Activated CD8-positive, alpha-beta T cell treated with anti-CD3 and anti-CD28 coated beads for 36 hours (primary cell): ENCODE measurements at regions not wholly inside any gene's neighbourhood (a gene's known extent, or its start where the extent isn't known, plus 50 kb on each side); places are given as distances from the start of the nearest gene placed in this dataset.

Experiments
- ATAC-seq: fragments of 200-7000 bp; cut with Tn5 transposase; one replicate; pipeline ENCODE4 v1.10.0; 2021; ENCODE audit warnings: mild to moderate bottlenecking, moderate library complexity
- CTCF ChIA-PET: fragments of 350-600 bp; sonication (Branson Sonifier 250); formaldehyde crosslinking; loops from one replicate; lab custom pipeline; 2021; ENCODE audit warnings: antibody characterized with exemption; lab: Charles Lee
- POLR2A ChIA-PET: fragments of 350-600 bp; sonication (Branson Sonifier 250); formaldehyde crosslinking; loops from one replicate; lab custom pipeline; 2021; ENCODE audit warnings: antibody characterized with exemption; lab: Charles Lee
- DNase-seq: peaks from one replicate; pipeline ENCODE4 v3.0.0-alpha.2; 2020
- H3K27ac Mint-ChIP-seq: one replicate; pipeline ENCODE4 v1.8.0; 2021; ENCODE audit warnings: mild to moderate bottlenecking, mixed read lengths
- H3K27me3 Mint-ChIP-seq: one replicate; pipeline ENCODE4 v1.8.0; 2021; ENCODE audit warnings: mixed read lengths
- H3K36me3 Mint-ChIP-seq: one replicate; pipeline ENCODE4 v1.8.0; 2021; ENCODE audit warnings: low read depth, mixed read lengths
- H3K4me1 Mint-ChIP-seq: one replicate; pipeline ENCODE4 v1.8.0; 2021; ENCODE audit warnings: low read depth, mixed read lengths
- H3K4me3 Mint-ChIP-seq: one replicate; pipeline ENCODE4 v1.8.0; 2021; ENCODE audit warnings: mild to moderate bottlenecking, moderate library complexity, mixed read lengths
- H3K9me3 Mint-ChIP-seq: one replicate; pipeline ENCODE4 v1.8.0; 2021; ENCODE audit warnings: mixed read lengths
- intact Hi-C: fragments of 100-400 bp; cut with micrococcal nuclease; formaldehyde crosslinking; loops from one replicate; pipeline ENCODE4 v1.10.0; 2022
- TF ChIP-seq, protein P1 (sequence below): fragments of 200-600 bp; IDR thresholded peaks from one replicate; pipeline ENCODE4 v1.8.0; 2022; ENCODE audit warnings: antibody characterized with exemption, mild to moderate bottlenecking

DNA sequence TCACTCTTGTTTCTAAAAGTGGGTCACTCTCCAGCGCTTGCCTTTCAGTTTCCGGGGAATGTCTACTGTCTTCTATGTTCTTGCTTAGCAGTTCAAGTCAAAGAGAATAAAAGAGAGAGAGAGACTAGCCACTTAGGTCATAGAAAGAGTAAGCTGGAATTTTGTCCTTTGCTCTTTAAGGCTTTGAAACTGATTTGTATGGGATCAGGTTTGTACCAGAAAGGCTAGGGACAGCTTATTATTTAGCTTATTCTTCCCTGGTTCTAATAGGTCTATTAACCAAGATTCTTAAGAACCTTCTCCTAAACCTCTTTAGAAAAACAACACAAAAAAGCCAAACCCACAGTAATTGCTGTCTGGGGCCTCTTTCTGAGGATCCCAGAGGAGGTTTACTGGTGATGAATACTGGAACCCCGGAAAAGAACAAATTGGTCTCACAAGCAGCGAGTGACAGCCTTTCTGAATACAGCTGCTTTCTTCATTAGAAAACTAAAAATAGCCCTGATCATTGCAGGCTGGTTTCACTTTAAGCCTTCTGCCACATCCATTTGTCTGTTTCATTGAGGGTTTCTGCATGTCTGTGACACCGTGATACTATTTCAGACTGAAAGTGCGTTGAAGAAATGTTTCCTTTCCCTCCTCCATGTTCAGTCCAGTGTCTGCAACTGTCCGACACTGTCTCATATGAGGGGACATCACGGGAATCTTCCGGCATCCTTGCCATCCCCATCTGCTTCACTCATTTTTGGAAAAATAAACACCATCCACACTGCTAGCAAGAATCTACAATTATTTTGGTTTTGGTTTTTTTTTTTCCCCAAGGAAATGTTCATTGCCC lies 75.1 kb upstream of the ATXN1 start:
- H3K27me3 Mint-ChIP-seq = no peaks in the 10 kb centered on the region
- H3K36me3 Mint-ChIP-seq = no peaks in the 10 kb centered on the region
- H3K27ac Mint-ChIP-seq = peak overlapping the region; percentile 81
- ATAC-seq (peak; percentile 79), DNase-seq (peak; percentile 13)
- TF ChIP-seq, protein P1, sequence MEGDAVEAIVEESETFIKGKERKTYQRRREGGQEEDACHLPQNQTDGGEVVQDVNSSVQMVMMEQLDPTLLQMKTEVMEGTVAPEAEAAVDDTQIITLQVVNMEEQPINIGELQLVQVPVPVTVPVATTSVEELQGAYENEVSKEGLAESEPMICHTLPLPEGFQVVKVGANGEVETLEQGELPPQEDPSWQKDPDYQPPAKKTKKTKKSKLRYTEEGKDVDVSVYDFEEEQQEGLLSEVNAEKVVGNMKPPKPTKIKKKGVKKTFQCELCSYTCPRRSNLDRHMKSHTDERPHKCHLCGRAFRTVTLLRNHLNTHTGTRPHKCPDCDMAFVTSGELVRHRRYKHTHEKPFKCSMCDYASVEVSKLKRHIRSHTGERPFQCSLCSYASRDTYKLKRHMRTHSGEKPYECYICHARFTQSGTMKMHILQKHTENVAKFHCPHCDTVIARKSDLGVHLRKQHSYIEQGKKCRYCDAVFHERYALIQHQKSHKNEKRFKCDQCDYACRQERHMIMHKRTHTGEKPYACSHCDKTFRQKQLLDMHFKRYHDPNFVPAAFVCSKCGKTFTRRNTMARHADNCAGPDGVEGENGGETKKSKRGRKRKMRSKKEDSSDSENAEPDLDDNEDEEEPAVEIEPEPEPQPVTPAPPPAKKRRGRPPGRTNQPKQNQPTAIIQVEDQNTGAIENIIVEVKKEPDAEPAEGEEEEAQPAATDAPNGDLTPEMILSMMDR = no peak
- ChIA-PET POLR2A (interaction anchor here (0.7 kb wide), 1 partner anchor 115 kb away, joined by 3 read pairs; no protein-coding TSS in a partner anchor), CTCF (interaction anchor here (1.2 to 1.8 kb wide), 4 partner anchors 10 to 128 kb away, joined by 3 to 7 read pairs (median 4); no protein-coding TSS in a partner anchor)
- H3K4me3 Mint-ChIP-seq = peak overlapping the region; percentile 47
- no peaks in the 10 kb centered on the region for H3K9me3 Mint-ChIP-seq
- H3K4me1 Mint-ChIP-seq = peaks cover 38% of the 10 kb centered on the region
- intact Hi-C loops = loop anchor here (10.0 kb wide), 1 partner anchor 118 kb away; no protein-coding TSS in a partner anchor

GRCh38 chr6:16834242-16834641 lies 73.0 kb upstream of the ATXN1 start:
- ChIA-PET CTCF (no interaction called here), POLR2A (no interaction called here)
- H3K9me3 Mint-ChIP-seq = no peaks in the 10 kb centered on the region
- no peaks in the 10 kb centered on the region for H3K27me3 Mint-ChIP-seq
- no peak overlapping the region for H3K4me3 Mint-ChIP-seq
- intact Hi-C loops = loop anchor here (10.0 kb wide), 1 partner anchor 121 kb away; no protein-coding TSS in a partner anchor
- DNase-seq (no peak), ATAC-seq (no peak)
- H3K36me3 Mint-ChIP-seq = no peaks in the 10 kb centered on the region
- H3K27ac Mint-ChIP-seq = no peak overlapping the region
- peaks cover 27% of the 10 kb centered on the region for H3K4me1 Mint-ChIP-seq
- TF ChIP-seq, protein P1 = no peak

DNA sequence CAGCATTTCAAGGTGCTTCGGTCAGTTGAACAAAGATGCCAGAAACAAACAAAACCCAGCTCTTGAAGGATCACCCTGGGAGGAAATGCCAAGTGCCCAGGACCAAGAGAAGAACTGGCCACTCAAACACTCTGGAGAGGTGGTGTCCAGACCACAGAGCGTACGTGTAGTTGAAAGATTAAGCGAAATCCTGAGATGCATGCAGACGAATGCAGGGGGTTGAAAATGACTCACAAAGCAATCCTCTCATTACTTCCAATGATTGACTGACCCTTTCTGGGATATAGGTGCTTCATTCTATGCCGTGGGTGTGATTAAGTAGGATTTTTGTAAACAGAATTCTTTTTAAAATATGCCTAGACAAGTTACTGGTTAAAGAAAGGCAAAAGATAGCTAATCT lies 71.5 kb upstream of the ATXN1 start:
- POLR2A ChIA-PET = interaction anchor here (0.6 to 1.2 kb wide), 2 partner anchors 31 to 72 kb away, joined by 4 to 5 read pairs; partner anchors contain the start of gene ATXN1
- Mint-ChIP-seq H3K4me3 (no peak overlapping the region), H3K27me3 (no peaks in the 10 kb centered on the region), H3K4me1 (peaks cover 27% of the 10 kb centered on the region), H3K27ac (no peak overlapping the region), H3K36me3 (no peaks in the 10 kb centered on the region), H3K9me3 (no peaks in the 10 kb centered on the region)
- TF ChIP-seq, protein P1 = no peak
- DNase-seq = no peak
- no peak for ATAC-seq
- intact Hi-C loops = loop anchor here (10.0 kb wide), 1 partner anchor 122 kb away; no protein-coding TSS in a partner anchor
- CTCF ChIA-PET = interaction anchor here (1.0 kb wide), 1 partner anchor 133 kb away, joined by 3 read pairs; no protein-coding TSS in a partner anchor

- TF ChIP-seq, protein P1 = no peak
- Mint-ChIP-seq H3K9me3 (no peaks in the 10 kb centered on the region), H3K27ac (no peak overlapping the region), H3K27me3 (peaks cover 2% of the 10 kb centered on the region), H3K36me3 (no peaks in the 10 kb centered on the region), H3K4me1 (peaks cover 26% of the 10 kb centered on the region), H3K4me3 (no peak overlapping the region)
- intact Hi-C loops = loop anchor here (10.0 kb wide), 1 partner anchor 123 kb away; no protein-coding TSS in a partner anchor
- ChIA-PET CTCF (no interaction called here), POLR2A (interaction anchor here (0.6 to 1.2 kb wide), 2 partner anchors 31 to 71 kb away, joined by 4 to 5 read pairs; partner anchors contain the start of gene ATXN1)
- DNase-seq (no peak), ATAC-seq (no peak)
These were observed 70.8 kb upstream of the ATXN1 start for GRCh38 chr6:16832043-16832567.
